HepG2 (cell line): ENCODE measurements at regions not wholly inside any gene's neighbourhood (a gene's known extent, or its start where the extent isn't known, plus 50 kb on each side); places are given as distances from the start of the nearest gene placed in this dataset.

Source experiments
- ATAC-seq: fragments of 200-7000 bp; cut with Tn5 transposase; 3 replicates; pipeline ENCODE4 v1.9.1; 2020; ENCODE audit warnings: mild to moderate bottlenecking, moderate library complexity
- BruUV-seq: library from RNA; stranded (reverse); fragments of 400-500 nt; replicated peaks from 2 replicates; lab custom pipeline; 2021; lab: Mats Ljungman, UMichigan
- CTCF ChIA-PET: fragments of 300-600 bp; formaldehyde crosslinking; extraction: SDS; loops from one replicate; lab custom pipeline; 2021; ENCODE audit warnings: low total read pairs, inconsistent platforms, low intra/inter-chr PET ratio; lab: Yijun Ruan, JAX
- POLR2A ChIA-PET: fragments of 350-600 bp; sonication (Branson Sonifier 250); formaldehyde crosslinking; loops from one replicate; lab custom pipeline; 2020; ENCODE audit warnings: antibody characterized with exemption, inconsistent platforms; lab: Yijun Ruan, JAX
- DNase-seq: peaks from one replicate; pipeline ENCODE4 v3.0.0-alpha.2; 2015; ENCODE audit warnings: low spot score
- FAIRE-seq: peaks from 3 replicates; lab custom pipeline; 2011; peaks lifted over from hg19 to GRCh38; lab: Jason Lieb, UNC
- H2AFZ ChIP-seq: one replicate; pipeline ENCODE4 v1.6.1; 2011; ENCODE audit warnings: low read length, inconsistent platforms
- H3K27ac ChIP-seq: fragments of 300-600 bp; 3 replicates; pipeline ENCODE4 v1.8.0; 2011; ENCODE audit warnings: mixed run types, mild to moderate bottlenecking, mixed read lengths, low read length, inconsistent platforms; ENCODE audit not compliant: insufficient read depth; ENCODE audit errors: extremely low read length
- H3K27me3 ChIP-seq, 2 experiments: fragments of 200-600 bp in 1 of 2; 2 replicates in 1 of 2; 3 replicates in 1 of 2; pipeline versions ENCODE4 v1.6.0 to v1.8.0; 2011; ENCODE audit warnings: low read length in 2 of 2, mild to moderate bottlenecking in 2 of 2, moderate library complexity in 2 of 2, inconsistent platforms in 1 of 2; ENCODE audit not compliant: insufficient read depth in 2 of 2, control insufficient read depth in 1 of 2
- H3K36me3 ChIP-seq, 2 experiments: fragments of 200-600 bp in 1 of 2; replicated peaks in 1 of 2; 2 replicates in 1 of 2; 3 replicates in 1 of 2; pipeline versions ENCODE4 v1.5.1 to v1.8.0; 2011; ENCODE audit warnings: low read length in 2 of 2, inconsistent platforms in 1 of 2; ENCODE audit not compliant: insufficient read depth in 2 of 2, control insufficient read depth in 1 of 2
- H3K4me1 ChIP-seq: 2 replicates; pipeline ENCODE4 v1.5.1; 2012; ENCODE audit warnings: low read length, inconsistent platforms; ENCODE audit not compliant: insufficient read depth
- H3K4me2 ChIP-seq: 2 replicates; pipeline ENCODE4 v1.6.0; 2011; ENCODE audit warnings: low read depth, low read length, inconsistent platforms
- H3K4me3 ChIP-seq, 3 experiments: fragments of 200-600 bp in 1 of 3; sonication (generic), shearing (Covaris generic) in 1 of 3; replicated peaks in 1 of 3; 2 replicates each; pipeline ENCODE4 v1.5.1; 2011 to 2016; ENCODE audit warnings: low read length in 3 of 3, inconsistent platforms in 2 of 3, low read depth in 2 of 3, mild to moderate bottlenecking in 2 of 3, control low read depth in 1 of 3, mixed read lengths in 1 of 3; ENCODE audit not compliant: insufficient read depth in 1 of 3
- H3K79me2 ChIP-seq: one replicate; pipeline ENCODE4 v1.6.1; 2011; ENCODE audit warnings: low read length, inconsistent platforms; ENCODE audit not compliant: insufficient read depth
- H3K9ac ChIP-seq: 2 replicates; pipeline ENCODE4 v1.6.0; 2011; ENCODE audit warnings: mild to moderate bottlenecking, low read depth, low read length, inconsistent platforms; ENCODE audit not compliant: insufficient read depth
- H3K9me3 ChIP-seq: 2 replicates; pipeline ENCODE4 v1.5.1; 2012; ENCODE audit warnings: mild to moderate bottlenecking, low read length
- H4K20me1 ChIP-seq: 2 replicates; pipeline ENCODE4 v1.6.0; 2011; ENCODE audit warnings: inconsistent platforms, mild to moderate bottlenecking, low read length, moderate library complexity; ENCODE audit not compliant: insufficient read depth
- EZH2 ChIP-seq: conservative IDR thresholded peaks from 2 replicates; pipeline ENCODE4 v1.6.1; 2012; ENCODE audit warnings: mild to moderate bottlenecking, low read depth, low read length, moderate library complexity
- GATAD2A ChIP-seq: IDR thresholded peaks from 2 replicates; pipeline ENCODE4 v1.6.1; 2016
- SKI ChIP-seq: fragments of 450-650 bp; IDR thresholded peaks from one replicate; pipeline ENCODE4 v1.6.1; 2018; ENCODE audit warnings: mild to moderate bottlenecking; ENCODE audit not compliant: partially characterized antibody
- SP4 ChIP-seq: sonication (generic); formaldehyde crosslinking; IDR thresholded peaks from 2 replicates; pipeline ENCODE4 v1.8.1; 2023; ENCODE audit warnings: mild to moderate bottlenecking, missing genetic modification reagents
- ZNF282 ChIP-seq: fragments of 450-650 bp; IDR thresholded peaks from 2 replicates; pipeline ENCODE4 v1.6.1; 2018; ENCODE audit not compliant: partially characterized antibody
- ZNF709 ChIP-seq: sonication (generic); formaldehyde crosslinking; IDR thresholded peaks from 2 replicates; pipeline ENCODE4 v1.5.0; 2020; ENCODE audit warnings: mild to moderate bottlenecking, missing genetic modification reagents
- WGBS: methylation state at CpG from one replicate; pipeline ENCODE4 v1.1.6; 2017; ENCODE audit warnings: low lambda C conversion rate; 5-methylcytosine and 5-hydroxymethylcytosine counted together
- in situ Hi-C: cut with HindIII; loops from 2 replicates; pipeline ENCODE4 v1.10.0; 2017; ENCODE audit warnings: low pct_unique_long_range_greater_than_20kb; ENCODE audit not compliant: extremely low pct_ligation_motif_present
- intact Hi-C: fragments of 100-400 bp; cut with micrococcal nuclease; formaldehyde crosslinking; loops from one replicate; pipeline ENCODE4 v1.10.0; 2022; ENCODE audit not compliant: unreplicated experiment
- TF ChIP-seq, protein P1 (sequence below): sonication (generic); formaldehyde crosslinking; IDR thresholded peaks from 2 replicates; pipeline ENCODE4 v1.4.0; 2020; ENCODE audit warnings: missing genetic modification reagents

DNA sequence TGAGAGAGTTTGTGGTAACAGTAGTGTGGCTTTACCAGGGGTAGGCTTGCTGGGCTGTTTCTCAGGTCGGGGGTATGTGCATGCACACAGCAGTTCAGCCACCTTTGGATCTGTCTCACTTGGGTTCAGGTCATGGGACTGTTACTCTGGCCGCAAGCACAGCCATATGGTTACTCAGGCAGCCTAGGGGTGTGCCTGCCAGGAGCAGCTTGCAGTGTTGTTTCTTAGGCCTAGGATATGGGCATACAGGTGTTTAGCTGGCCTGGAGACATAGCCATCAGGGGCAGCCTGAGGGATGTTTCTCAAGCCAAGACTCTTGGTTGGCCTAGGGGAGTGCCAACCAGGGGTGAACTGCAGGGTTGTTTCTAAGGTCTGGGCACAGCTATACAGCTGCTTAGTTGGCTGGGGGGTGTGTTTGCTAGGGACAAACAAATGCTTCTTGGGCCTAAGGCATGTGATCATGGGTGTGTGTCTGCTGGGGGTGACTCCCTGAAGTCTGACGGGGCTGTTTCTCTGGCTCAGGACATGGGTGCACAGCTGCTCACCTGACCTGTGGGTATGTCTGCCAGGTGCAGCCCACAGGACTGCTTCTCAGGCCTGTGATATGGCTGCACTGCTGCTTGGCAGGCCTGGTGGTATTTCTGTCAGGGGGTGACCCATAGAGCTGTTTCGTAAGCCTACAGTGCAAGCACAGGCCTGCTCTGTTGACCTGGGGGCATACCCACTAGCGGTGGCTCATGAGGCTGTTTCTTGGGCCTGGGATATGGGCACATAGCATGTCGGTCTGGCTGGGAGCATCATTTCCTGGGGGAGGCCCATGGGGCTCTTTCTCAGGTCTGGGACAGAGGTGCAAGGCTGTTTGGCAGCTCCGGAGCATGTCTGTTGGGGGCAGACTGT, 168.0 kb upstream of the THRB start:
- 60% methylated on average over 2 of the region's 7 CpGs for WGBS
- FAIRE-seq (no peak), ATAC-seq (peak; percentile 65), DNase-seq (no peak)
- CTCF ChIA-PET = no interaction called here
- in situ Hi-C loops = no loop called here
- TF ChIP-seq, protein P1, sequence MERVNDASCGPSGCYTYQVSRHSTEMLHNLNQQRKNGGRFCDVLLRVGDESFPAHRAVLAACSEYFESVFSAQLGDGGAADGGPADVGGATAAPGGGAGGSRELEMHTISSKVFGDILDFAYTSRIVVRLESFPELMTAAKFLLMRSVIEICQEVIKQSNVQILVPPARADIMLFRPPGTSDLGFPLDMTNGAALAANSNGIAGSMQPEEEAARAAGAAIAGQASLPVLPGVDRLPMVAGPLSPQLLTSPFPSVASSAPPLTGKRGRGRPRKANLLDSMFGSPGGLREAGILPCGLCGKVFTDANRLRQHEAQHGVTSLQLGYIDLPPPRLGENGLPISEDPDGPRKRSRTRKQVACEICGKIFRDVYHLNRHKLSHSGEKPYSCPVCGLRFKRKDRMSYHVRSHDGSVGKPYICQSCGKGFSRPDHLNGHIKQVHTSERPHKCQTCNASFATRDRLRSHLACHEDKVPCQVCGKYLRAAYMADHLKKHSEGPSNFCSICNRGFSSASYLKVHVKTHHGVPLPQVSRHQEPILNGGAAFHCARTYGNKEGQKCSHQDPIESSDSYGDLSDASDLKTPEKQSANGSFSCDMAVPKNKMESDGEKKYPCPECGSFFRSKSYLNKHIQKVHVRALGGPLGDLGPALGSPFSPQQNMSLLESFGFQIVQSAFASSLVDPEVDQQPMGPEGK (CRISPR knock-in tag) = no peak
- Histone ChIP-seq H3K4me2 (no peak overlapping the region), H4K20me1 (no peaks in the 10 kb centered on the region), H3K4me3 (no peak overlapping the region), H3K9ac (no peak overlapping the region), H2AFZ (no peak overlapping the region), H3K4me1 (no peaks in the 10 kb centered on the region), H3K27ac (no peak overlapping the region), H3K79me2 (no peaks in the 10 kb centered on the region), H3K9me3 (no peaks in the 10 kb centered on the region), H3K27me3 (no peaks in the 10 kb centered on the region; a peak in 1 of 5 replicates), H3K36me3 (no peaks in the 10 kb centered on the region)
- no TSS peak for BruUV-seq
- POLR2A ChIA-PET = no interaction called here
- intact Hi-C loops = no loop called here

DNA sequence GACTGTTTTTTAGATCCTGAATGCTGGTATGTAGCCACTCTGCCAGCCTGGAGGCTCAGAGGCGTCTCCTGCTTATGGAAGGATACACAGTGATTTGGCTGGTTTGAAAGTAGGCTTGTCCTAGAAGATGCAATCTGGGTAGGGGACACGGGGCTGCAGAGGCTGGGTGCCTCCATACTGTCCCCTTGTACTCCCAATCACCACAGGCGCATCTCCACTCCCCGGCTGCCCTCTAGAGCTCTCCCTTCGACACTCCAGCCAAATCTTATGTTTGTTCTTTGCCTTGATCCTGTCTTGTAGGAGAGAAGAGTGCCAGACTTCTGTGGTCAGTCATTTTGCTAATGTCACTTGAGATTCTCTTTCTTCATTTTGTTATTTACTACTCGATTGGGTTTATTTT, 168.8 kb upstream of the THRB start:
- H4K20me1 ChIP-seq = no peaks in the 10 kb centered on the region
- H3K36me3 ChIP-seq = no peaks in the 10 kb centered on the region
- CTCF ChIA-PET = no interaction called here
- H3K4me2 ChIP-seq = no peak overlapping the region
- H3K4me3 ChIP-seq = no peak overlapping the region
- ATAC-seq = peak; percentile 60
- no peak for FAIRE-seq
- BruUV-seq = no TSS peak
- H3K9me3 ChIP-seq = no peaks in the 10 kb centered on the region
- TF ChIP-seq ZNF282 (no peak), EZH2 (no peak), GATAD2A (CRISPR knock-in tag) (no peak), ZNF709 (CRISPR knock-in tag) (no peak), SP4 (CRISPR knock-in tag) (no peak), SKI (no peak)
- H3K27ac ChIP-seq = no peak overlapping the region
- POLR2A ChIA-PET = no interaction called here
- H3K79me2 ChIP-seq = no peaks in the 10 kb centered on the region
- no peak for DNase-seq
- no peak overlapping the region for H3K9ac ChIP-seq
- WGBS = 45% methylated on average over 5 of the region's 6 CpGs
- no peak overlapping the region for H2AFZ ChIP-seq
- in situ Hi-C loops (no loop called here), intact Hi-C loops (no loop called here)
- H3K4me1 ChIP-seq = no peaks in the 10 kb centered on the region
- H3K27me3 ChIP-seq = no peaks in the 10 kb centered on the region; a peak in 1 of 5 replicates
